ENCODE measurements at regions not wholly inside any gene's neighbourhood (a gene's known extent, or its start where the extent isn't known, plus 50 kb on each side); places are given as distances from the start of the nearest gene placed in this dataset.
"Not testable (repeated sequence)": the region's sequence is repeated elsewhere in the genome, so short reads cannot be mapped to it uniquely, and the experiment has no call there.

DNA sequence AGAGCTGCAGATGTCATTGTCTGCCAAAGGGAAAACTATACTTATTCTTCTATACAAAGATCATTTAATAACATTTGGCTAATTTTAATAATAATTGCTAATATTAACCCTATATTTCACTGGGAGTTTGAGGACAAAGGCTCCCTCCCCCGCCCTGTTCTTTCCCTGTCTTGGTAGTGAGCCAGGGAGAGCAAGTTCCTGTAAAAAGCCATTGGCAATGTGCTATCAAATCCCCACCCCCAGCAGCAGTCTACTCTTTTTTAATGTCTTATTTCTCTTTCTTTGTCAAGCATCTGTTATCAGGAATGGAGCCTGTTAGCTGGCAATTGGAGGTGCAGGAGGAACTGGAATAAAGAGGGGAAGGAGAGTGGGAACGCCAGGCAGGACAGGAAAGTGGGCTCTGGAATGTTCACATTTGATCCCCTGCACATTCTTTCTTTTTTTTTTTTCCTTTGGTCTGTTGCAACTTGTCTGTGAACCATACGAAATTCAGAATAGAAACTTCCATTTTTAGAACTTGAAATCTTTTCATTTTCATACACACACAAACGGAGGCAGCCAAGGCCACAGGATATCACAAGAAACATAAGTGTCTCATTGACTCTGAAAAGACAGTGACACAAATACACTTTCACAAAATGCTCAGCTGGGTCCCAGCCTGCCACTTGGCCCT lies 664.8 kb upstream of the ZNF608 start:
- no peak for DNase-seq (ENCODE audit: low read depth in 2 of 2)

DNA sequence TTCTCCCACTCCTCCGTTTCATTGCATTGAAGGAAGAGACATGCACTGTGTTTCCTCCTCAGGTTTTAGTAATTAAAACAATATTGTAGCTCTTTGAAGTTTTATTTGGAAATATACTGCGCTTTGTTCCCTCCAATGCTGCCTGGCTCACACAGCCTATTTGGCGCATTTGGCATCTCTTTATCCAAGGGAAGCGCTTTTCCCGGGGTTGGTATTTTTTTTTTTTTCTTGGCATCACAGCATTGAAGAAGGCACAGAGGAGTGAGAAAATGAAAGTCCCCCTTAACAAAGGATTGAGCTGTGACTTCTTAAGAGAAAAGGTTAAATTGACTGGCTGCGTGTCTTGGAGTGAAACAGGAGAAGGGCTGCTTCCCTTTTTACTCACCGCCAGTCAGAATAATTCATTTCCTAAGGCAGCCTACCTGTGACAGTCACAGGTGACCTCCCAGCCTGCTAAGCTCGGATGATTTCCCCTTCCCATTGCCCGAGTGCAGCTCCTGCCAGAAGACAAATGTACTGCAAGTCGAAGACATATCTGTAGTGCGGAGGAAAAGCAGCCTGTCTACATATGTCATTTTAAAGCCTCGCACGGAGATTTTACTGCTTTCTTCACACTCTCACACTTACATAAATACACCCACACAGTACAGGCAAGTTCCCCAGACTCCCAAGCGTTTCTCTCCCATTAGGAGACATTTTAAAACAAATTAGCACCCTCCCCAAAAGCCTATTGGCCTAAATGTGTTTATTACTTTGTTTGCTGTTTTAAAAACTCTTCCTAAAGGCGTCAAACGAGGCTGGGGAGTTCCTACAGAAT lies 665.5 kb upstream of the ZNF608 start:
- no peak for DNase-seq (ENCODE audit: low read depth in 2 of 2)

- DNase-seq (ENCODE audit: low read depth in 2 of 2) = no peak
Observed at GRCh38 chr5:125412561-125413495, 666.4 kb upstream of the ZNF608 start.

- DNase-seq (ENCODE audit: low read depth in 2 of 2) = no peak
Observed at GRCh38 chr5:125413496-125414274, 667.2 kb upstream of the ZNF608 start.

- no peak for DNase-seq (ENCODE audit: low read depth in 2 of 2)
Observed at GRCh38 chr5:125415126-125415525, 668.7 kb upstream of the ZNF608 start.

DNA sequence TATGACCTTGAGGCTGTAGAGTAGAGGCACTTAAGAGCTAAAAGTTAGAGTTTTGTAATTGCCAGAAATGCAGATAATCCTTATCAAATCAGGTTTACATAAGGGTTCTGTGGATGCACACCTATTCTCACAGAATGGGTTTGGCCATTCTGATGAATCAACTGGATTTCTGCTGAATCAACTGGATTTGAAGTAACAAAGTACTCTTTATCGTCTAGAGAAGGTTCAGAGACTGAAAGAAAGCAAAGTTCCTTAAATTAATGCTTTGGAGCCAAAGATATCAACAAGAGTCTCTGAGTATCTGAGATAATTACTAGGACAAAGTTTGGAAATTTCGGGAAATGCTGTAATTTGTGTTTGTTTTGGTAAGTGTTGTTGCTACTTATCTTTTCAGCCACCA lies 669.6 kb upstream of the ZNF608 start:
- DNase-seq (ENCODE audit: low read depth in 2 of 2) = no peak

DNA sequence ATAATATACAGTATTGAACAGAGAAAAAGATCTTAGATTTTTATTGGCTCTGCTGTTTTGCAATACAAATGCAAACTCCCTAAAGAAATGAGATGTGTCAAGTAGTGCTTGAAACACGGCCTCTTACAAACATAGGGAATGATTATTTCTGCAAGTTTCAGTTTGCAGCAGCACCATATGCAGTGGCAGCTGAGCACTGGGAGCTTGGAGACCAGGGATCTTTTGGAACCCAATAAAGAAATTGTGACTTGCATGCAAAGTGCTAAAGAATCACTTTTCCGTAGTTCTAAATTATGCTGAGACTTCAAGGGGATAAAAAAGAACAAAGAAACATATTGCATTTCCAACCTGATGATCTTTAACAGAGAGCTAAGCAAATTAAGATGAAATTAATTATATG lies 674.6 kb upstream of the ZNF608 start:
- DNase-seq (ENCODE audit: low read depth in 2 of 2) = no peak

DNA sequence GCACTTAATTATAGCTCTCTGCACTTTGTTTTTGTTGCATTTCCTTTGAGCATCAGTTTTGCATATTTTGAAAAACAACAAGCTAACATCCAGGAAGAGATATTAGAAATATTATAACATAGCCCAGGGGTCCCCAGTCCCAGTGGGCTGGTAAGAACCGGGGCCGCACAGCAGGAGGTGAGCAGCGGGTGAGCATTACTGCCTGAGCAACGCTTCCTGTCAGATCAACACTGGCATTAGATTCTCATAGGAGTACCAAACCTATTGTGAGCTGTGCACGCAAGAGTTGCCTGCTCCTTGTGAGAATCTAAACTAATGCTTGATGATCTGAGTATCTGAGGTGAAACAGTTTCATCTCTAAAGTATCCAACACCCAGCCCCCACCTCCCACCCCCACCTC lies 675.9 kb upstream of the ZNF608 start:
- no peak for DNase-seq (ENCODE audit: low read depth in 2 of 2)

DNA sequence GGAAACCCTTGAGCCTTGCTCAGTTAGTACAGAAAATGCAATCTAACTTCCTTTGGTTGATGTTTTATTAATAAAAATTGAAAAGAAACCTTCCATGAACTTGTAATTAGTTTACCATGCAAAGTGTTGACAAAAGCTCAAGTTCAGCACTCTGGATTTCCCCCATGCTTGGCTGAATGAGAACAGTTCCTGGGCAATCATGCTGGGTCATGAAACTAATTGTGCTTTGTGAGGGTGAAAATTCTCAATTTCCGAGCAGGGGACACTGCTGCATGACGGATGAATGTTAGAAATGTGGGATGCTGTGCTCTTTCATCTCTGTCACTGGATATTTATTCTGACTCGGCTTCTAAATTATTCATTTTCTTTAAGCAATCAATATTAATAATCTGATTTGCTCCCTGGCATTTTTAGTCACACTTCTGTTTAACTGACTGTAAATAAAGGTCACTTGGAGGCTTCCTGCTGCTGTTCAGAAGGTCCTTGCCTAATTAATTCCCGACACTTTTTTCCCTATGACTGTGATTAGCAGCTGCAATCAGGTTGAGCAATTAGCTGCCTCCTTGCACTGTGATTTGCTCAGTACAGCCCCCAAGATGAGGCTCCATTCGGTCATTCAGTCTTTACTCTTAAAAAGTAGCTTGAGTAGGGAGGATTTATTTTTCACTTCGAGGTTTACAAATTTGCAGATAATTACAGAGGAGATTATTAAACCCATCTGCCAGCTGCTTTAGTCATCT lies 678.1 kb upstream of the ZNF608 start:
- DNase-seq (ENCODE audit: low read depth in 2 of 2) = no peak

GRCh38 chr5:125429498-125429897 lies 683.1 kb upstream of the ZNF608 start:
- DNase-seq (ENCODE audit: low read depth in 2 of 2) = no peak

DNA sequence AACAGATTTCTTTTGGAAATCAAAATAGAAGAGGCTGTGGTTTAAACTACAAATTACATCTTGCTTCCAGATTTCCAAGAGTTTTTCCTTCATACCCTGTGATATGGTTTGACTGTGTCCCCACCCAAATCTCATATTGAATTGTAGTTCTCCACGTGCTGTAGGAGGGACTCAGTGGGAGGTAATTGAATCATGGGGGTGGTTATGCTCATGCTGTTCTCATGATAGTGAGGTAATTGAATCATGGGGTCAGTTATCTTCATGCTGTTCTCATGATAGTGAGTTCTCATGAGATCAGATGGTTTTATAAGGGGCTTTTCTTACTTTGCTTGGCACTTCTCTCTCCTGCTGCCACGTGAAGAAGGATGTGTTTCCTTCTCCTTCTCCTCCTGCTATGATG lies 687.0 kb upstream of the ZNF608 start:
- DNase-seq (ENCODE audit: low read depth in 2 of 2) = no peak

- DNase-seq (ENCODE audit: low read depth in 2 of 2) = no peak
Observed at GRCh38 chr5:125439243-125439642, 692.8 kb upstream of the ZNF608 start.

GRCh38 chr5:125440905-125441304 lies 694.5 kb upstream of the ZNF608 start:
- DNase-seq (ENCODE audit: low read depth in 2 of 2) = no peak

GRCh38 chr5:125446986-125447385 lies 700.5 kb upstream of the ZNF608 start:
- no peak for DNase-seq (ENCODE audit: low read depth in 2 of 2)

- no peak for DNase-seq (ENCODE audit: low read depth in 2 of 2)
Observed at GRCh38 chr5:125450771-125451170, 704.3 kb upstream of the ZNF608 start.

DNA sequence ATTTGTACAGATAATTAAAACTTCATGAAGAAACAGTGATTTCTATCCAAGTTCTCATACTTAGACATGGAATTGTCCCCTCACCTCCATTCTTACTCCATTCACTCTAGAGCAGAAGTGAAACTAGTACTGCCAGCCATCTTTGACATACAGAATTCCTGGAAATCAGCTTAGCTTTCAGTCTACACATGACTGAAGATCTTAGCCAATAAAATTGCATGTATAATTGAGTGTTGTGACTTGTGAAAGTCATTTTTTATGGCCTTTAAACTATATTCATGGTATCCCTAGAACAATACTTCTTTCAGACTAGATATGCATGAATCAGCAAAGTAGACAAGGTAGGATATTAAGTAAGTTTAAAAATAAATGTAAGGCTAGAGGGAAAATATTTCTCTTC lies 705.2 kb upstream of the ZNF608 start:
- no peak for DNase-seq (ENCODE audit: low read depth in 2 of 2)

DNA sequence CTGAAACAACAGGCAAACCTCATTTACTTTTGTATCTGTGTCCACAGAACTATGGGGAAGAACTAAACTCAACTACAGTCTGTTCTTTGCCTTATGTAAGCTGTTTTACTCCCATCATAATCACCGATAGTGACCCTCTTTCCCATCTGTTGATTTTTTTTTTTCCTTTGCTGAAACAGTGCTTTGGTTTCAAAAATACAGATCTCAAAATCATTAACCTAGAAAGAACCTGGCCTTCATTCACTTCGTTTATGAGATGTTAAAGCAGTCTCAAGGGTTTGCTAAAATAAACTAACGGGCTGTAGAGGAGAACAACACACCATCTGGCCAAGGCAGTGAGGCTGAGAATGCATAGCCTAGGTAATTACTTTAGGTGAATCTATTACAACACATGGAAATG lies 706.6 kb upstream of the ZNF608 start:
- no peak for DNase-seq (ENCODE audit: low read depth in 2 of 2)

- DNase-seq (ENCODE audit: low read depth in 2 of 2) = no peak
Observed at GRCh38 chr5:125455041-125455440, 708.6 kb upstream of the ZNF608 start.

- DNase-seq (ENCODE audit: low read depth in 2 of 2) = not testable (repeated sequence)
Observed at GRCh38 chr5:125456005-125456404, 709.6 kb upstream of the ZNF608 start.

DNA sequence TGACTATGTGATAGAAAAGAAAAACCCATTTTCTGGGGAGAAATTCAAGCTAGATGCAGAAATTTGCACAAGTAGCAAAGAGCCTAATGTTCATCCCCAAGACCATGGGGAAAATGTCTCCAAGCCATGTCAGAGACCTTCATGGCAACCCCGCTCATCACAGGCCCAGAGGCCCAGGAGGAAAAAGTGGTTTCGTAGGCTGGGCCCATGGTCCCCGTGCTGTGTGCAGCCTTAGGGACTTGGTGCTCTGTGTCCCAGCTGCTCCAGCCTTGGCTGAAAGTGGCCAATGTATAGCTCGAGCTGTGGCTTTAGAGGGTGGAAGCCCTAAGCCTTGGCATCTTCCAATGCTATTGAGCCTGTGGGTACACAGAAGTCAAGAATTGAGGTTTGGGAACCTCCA lies 711.2 kb upstream of the ZNF608 start:
- DNase-seq (ENCODE audit: low read depth in 2 of 2) = no peak

- not testable (repeated sequence) for DNase-seq (ENCODE audit: low read depth in 2 of 2)
Observed at GRCh38 chr5:125458949-125459348, 712.5 kb upstream of the ZNF608 start.
